Stimulated activated CD4-positive, alpha-beta T cell treated with anti-CD3 and anti-CD28 coated beads, Interleukin-1b, Interleukin-23, amount 100 ng/mL, for 4 hours (primary cell): ENCODE measurements at regions not wholly inside any gene's neighbourhood (a gene's known extent, or its start where the extent isn't known, plus 50 kb on each side); places are given as distances from the start of the nearest gene placed in this dataset.
"Not testable (repeated sequence)": the region's sequence is repeated elsewhere in the genome, so short reads cannot be mapped to it uniquely, and the experiment has no call there.

Experiments used
- DNase-seq, 2 donors: peaks; one replicate each; pipeline ENCODE4 v3.0.0-alpha.2; 2020; ENCODE audit warnings: low read depth in 2 of 2

DNA sequence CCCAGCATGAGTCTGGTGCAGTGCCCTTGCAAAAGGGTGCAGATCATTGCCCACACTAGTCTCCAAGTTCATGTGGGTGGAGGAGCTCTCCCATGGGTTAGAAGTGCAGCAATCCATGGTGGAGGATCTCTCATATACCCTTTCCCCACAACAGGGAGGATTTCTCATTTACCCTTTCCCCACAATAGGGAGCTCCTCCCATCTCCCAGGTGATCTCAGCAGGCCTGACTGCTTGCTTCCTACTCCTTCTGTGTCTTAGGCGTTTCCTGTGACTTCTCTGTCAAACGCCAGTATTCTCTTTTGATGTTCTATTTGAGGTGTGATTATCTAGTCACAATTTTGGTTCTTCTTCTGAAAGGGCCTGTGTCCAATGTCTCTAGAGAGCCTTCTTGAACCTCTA, 133.8 kb upstream of the RFX3 start:
- no peak for DNase-seq

DNA sequence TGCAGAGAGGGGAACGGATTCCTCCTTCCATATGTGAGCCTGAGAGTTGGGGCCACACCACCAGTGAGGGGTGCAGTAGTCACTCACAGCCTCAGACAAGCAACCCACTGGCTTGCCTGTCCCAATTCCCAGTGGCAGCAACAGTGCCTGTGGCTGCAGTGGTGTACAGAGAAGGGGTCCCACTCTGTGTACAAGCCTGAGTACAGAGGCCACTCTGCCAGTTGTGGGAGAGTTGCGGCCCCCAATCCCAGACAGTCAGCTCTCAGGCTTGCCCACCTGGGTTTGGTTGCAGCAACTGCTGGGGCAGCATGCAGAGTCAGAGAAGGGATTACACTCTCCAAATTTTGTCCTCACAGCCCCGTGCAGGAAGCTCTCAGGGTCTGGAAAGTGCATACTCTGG, 133.2 kb upstream of the RFX3 start:
- no peak for DNase-seq

DNA sequence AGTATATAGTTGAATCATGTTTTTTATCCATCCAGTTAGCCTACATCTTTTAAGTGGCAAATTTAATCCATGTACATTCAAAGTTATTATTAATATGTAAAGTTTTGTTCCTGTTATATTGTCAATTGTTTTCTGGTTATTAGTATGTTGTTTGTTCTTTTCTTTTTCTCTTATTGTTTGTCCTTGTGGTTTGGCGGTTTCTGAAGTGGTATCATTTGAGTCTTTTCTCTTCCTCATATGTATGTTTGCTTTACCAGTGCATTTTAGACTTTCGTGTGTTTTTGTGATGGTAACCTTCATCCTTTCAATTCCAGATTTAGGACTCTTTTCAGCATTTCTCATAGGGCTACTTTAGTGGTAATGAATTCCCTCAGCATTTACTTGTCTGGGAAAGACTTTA, 130.4 kb upstream of the RFX3 start:
- DNase-seq: no peak

DNA sequence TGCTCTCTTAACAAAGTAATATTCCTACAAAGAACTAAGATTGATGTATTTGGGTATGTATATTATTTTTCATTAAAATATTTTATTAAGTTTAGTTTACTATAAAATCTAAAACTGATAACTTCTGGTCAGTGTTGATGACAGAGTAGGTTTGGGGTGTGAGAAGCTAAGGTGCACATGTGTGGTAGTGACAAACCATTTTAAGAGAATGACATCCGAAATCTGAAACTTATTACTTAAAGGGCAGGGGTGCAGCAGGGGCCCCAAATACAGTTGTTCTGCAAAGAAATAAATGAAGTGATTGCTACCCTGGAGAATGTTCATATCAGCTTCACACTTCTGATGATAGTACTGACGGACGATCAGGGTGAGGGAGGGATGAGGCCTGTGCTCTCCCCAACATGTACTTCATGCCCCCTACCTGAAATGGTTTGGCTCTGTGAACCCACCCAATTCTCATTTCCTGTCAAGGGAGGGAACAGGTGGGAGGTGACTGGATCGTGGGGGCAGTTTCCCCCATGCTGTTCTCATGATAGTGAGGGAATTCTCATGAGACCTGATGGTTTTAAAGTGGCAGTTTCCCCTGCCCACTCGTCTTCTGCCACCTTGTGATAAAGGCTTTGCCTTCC, 125.3 kb upstream of the RFX3 start:
- no peak for DNase-seq

DNA sequence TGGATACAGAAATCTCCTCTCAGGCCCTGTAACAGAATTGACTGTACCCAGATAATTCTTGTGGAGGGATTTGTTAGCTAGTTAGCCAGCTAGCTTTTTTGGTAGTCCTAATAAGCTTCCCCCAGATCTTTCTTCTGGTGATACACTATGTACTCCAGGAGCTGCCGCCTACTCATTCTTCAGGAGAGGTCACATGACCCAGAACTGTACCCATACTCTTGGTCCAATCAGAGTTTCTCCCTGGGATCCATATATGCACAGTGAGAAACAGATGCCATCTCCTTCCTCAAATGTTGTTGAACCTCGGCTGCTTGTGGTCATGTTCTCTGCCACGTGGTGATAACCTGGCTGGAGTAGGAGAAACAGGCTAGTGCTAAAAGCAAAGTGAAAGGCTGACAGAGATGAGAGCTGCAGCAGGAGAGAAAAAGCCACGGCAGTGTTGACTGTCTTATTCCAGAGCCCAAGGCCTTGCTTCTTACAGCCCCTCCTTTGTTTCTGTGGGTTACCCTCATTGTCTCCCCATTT, 123.0 kb upstream of the RFX3 start:
- DNase-seq: no peak

DNA sequence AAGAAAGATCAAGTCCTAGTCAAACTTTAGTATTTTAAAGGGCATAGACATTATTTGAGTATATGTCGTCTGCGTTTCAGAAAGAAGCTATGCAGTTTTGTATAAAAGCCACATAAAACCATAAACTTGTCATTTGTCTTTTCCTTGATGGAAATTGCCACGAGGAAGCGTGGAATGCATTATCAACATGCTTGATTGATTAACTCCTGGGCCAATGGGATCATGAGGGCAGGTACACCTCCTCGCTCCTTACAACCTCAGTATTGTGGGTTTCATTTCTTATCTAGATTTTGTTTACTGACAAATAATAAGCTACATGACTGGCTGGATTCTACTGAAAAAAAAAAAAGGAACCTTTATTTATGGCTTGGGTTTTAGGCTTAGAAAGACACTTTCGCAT, 122.5 kb upstream of the RFX3 start:
- DNase-seq: no peak

DNA sequence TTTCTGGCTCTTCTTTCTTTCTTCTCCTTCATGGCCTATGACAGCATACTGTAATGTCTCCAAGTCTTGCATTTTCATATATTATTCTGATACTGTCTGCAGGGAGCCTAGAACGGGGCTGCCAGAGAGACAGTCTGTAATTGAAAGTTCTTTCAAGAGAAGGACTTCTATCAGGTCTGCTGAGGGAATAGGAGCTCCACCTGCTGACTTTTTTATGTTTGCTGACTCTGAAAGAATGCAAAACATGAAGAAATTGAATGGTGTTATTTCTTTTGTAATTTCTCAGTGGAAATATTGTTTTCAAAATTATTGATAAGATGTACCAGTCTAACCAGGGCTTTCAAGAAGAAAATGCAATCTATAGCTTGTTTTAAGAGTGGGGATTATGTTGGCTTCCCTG, 121.9 kb upstream of the RFX3 start:
- DNase-seq: no peak

DNA sequence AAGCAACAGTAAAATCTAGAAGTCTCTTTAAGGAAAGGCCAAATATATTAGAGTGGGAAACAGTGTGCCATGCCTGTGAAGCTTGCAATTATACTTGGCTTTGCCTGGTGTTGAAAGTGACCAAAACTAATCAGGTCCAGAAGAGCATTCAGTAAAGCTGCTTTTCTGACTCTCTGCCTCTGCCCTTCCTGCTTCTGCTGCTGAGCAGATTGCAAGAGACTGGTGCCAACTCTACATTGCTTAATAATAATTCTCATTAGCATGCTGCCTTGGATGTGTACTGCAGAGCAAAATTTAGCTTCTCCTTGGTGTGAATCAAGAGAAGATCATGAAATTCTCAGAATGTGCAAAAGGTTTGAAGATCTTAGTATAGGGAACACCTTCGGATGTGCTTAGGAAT, 120.4 kb upstream of the RFX3 start:
- DNase-seq: no peak

DNA sequence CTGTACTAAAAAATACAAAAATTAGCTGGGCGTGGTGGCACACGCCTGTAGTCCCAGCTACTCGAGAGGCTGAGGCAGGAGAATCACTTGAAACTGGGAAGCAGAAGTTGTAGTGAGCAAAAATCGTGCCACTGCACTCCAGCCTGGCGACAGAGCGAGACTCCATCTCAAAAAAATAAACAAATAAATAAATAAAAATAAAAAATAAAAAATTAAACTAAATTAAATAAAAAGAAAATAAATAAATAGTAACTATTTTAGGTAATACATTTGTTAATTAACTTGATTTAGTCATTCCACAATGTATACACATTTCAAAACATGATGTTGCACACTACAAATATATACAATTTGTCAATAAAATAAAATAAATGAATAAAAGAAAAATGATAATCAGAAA, 116.3 kb upstream of the RFX3 start:
- not testable (repeated sequence) for DNase-seq

DNA sequence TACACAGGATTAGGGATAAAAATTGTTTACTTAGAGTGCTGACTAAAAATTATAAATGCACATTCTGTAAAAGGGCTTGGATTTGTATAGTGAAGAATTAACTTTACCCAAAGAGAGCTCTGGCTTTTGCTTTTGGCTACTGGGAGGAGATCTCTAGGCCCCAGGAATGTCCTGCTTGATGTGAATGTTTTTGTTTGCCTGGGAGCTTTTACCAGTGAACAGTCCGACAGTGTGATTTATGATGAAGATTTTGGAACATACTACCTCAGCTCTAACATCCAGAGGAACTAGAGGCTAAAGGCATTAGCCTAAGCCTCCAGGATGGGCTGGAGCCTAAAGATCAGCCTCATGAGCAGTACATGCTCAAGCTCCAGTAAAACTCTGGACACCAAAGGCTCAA, 103.7 kb upstream of the RFX3 start:
- no peak for DNase-seq

DNA sequence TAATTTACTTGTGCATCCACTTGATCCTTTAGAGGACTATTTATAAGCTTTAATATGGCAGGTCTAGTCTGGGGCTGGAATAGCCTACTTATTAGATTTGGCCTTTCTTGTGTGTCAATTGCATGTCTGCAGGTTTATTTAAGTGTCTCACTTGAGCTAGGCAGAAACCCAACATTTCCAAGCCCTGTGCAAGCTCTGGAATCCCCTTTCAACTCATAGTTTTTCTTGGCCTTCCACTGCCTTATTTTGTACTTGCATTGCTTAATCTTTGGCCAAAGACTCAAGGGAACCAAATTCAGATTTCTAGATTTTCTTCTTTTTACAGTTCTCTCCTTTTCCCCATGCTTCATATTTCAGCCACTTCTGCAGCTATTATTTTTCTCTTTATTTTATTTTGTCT, 102.4 kb upstream of the RFX3 start:
- DNase-seq: no peak

DNA sequence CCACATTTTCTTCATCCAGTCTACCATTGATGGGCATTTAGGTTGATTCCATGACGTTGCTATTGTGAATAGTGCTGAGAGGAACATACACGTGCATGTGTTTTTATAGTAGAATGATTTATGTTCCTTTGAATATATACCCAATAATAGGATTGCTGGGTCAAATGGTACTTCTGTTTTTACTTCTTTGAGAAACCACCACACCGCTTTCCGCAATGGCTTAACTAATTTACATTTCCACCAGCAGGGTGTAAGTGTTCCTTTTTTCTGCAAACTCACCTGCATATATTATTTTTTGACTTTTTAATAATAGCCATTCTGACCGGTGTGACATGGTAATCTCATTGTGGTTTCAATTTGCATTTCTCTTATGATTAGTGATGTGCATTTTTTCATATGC, 82.2 kb upstream of the RFX3 start:
- DNase-seq: no peak

DNA sequence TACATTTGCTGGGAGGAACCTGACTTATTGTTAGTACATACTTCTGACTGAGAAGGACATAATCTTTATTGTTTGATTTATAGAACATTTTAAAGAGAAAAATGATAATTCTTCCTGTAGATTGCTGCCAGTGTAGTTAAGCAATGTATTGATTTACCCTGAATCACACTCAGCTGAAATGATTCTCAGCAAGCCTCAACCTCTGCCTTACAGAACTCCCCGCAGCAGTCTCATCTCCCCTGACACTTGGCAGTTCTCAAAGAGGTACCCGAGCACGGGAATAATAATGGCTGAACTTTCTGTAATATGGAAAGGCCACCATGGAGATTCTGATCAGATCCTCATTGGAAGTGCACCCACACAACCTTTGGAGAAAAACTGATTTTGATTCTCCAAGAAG, 74.9 kb upstream of the RFX3 start:
- no peak for DNase-seq

DNA sequence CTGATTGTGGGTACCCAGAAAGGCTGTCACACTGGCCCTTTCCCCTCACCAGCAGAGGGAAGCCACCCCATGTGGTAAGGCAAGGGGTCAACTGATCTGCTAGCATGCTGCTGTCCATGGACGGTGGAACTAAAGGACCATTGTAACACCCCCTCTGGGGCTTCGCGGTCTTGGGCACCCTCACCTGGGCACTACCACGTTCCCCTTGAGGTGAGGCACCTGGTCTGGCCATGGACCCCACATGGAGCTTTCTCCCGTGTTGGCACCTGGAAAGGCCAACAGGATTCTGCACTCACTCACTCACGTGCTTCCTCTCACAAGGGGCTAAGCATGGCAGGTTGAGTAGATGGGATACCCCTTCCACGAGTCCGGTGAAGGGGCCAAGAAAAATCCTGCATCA, 72.0 kb upstream of the RFX3 start:
- DNase-seq: no peak

DNA sequence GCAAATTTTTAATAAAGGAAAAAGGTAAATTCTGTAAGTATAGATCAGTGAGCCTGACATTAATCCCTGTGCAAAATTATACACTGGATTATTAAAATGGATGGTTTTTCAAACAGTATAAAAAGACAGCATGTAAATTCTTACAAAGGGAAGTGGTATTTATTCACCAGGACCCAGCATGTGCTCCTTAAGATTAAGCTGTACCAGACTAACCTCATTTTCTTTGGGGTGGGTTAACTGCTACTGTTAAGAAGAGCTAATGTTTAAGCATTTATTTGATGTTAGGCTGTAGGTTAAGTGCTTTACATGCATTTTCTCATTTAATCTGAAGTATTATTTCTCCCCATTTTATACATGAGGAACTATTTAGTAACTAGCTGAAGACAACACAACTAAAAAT, 60.3 kb upstream of the RFX3 start:
- DNase-seq: no peak

DNA sequence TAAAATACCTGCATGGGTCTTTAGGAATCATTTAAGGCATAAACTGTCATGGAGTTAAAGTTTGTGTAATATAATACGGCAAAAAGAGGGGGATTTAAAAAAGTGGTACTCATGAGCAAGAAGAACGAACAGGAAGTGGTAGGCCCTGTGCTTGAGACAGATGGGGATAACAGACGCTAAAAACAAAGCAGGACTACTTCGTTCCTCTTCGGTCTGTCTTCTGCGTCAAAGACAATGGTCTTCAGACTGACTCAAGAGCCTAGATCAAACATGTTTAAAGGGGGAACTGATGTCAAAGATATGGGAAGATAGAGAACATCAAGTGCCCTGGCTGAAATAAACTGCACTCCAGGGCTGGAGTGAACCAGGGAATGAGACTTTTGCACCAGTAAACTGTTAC, 59.8 kb upstream of the RFX3 start:
- DNase-seq: no peak

DNA sequence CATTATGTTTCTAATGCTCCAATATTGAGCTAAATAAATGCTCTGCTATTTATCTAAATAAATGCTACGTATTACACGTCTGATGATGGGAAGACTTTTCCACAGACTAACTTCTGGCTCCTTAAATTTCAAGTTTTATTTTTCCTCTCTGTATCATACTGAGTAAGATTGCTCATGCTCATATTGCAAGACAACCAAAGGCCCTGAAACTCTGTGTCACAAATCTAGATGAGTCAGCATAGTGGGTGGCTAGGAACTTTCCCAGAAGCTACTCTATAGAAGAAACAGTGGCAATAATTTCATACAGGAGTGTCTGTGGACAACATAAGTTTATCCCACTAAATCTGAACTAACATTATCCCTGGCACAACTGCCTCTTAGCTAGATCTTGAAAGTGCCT, 53.0 kb upstream of the RFX3 start:
- no peak for DNase-seq

DNA sequence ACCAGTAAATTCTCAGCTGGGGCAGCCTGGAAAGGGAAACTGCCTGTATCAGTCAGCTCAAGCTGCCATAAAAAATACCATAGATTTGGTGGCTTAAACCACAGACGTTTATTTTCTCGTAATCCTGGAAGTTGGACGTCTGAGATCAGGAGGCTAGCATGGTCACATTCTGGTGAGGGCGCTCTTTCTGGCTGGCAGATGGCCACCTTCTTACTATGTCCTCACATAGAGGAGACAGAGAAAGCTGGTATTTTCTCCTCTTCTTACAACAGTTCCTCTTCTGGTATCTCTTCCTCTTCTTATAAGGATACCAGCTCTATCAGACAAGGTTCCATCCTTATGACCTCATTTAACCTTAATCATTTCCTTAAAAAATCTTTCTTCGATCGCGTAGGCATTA, 50.5 kb upstream of the RFX3 start:
- DNase-seq: no peak

DNA sequence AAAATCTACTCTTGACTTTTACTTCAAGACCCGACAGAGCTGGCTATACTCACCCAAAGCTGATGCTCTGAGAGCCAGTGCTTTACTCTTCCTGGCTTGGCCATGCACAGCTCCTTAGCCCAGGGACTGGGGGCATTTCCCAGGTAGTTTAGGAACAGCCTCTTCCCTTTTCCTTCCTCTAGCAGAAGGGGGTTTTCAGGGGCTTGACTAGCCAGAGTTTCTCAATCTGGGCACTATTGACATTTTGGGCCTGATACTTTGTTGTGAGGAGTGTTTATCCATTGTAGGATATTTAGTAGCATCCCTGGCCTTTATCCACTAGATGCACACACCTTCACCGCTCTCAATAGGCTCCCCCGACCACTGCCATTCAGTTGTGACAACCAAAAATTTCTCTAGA, 50.0 kb upstream of the RFX3 start:
- no peak for DNase-seq
